Stimulated activated CD8-positive, alpha-beta memory T cell treated with anti-CD3 and anti-CD28 coated beads, Interleukin-12 subunit alpha, Interleukin-12 subunit beta, amount 100 ng/mL, for 4 hours (primary cell): ENCODE measurements at regions not wholly inside any gene's neighbourhood (a gene's known extent, or its start where the extent isn't known, plus 50 kb on each side); places are given as distances from the start of the nearest gene placed in this dataset.
"Not testable (repeated sequence)": the region's sequence is repeated elsewhere in the genome, so short reads cannot be mapped to it uniquely, and the experiment has no call there.

ENCODE experiments used
- DNase-seq: peaks from one replicate; pipeline ENCODE4 v3.0.0-alpha.2; 2020; ENCODE audit warnings: low read depth

GRCh38 chr9:88814577-88814976, 176.7 kb upstream of the S1PR3 start:
- no peak for DNase-seq

GRCh38 chr9:88816141-88816540, 175.1 kb upstream of the S1PR3 start:
- no peak for DNase-seq

DNA sequence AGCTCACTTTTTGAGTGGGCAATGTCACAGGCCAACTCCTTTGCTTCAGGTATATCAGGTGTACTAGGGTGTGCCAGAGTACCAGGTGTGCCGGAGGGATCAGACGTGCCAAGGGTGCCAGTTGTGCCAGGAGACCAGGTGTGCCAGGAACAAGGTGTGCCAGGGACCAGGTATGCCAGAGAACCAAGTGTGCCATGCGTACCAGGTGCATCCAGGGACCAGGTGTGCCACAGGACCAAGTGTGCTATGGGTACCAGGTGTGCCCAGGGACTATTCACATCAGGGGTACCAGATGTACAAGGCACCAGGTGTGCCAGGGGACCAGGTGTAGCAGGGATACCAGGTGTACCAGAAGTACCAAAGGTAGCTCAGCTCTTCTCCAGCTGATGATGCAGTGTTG, 174.7 kb upstream of the S1PR3 start:
- no peak for DNase-seq

GRCh38 chr9:88817628-88818027, 173.6 kb upstream of the S1PR3 start:
- DNase-seq = no peak

- no peak for DNase-seq
These were observed 172.6 kb upstream of the S1PR3 start for GRCh38 chr9:88818495-88819201.

DNA sequence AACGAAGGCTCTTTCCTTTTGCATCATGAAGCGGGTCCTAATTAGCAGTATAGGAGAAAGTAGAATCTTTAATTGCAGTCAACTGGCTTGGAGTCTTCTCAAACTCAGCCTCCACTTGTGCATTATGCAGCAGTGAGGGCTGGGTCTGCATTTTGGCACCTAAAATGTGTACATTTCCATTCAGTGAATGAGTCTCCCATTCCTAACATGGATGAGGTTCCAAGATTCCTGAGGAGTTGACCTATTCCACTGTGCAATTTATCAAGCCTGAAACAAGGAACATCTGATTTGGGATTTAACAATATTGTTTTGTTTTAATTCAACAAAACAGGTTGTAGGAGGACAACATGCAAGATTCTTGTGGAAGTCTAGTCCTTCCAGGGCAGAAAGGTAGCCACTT, 171.8 kb upstream of the S1PR3 start:
- no peak for DNase-seq

- DNase-seq = no peak
These were observed 171.2 kb upstream of the S1PR3 start for GRCh38 chr9:88820055-88820454.

GRCh38 chr9:88821033-88821745, 170.1 kb upstream of the S1PR3 start:
- no peak for DNase-seq

DNA sequence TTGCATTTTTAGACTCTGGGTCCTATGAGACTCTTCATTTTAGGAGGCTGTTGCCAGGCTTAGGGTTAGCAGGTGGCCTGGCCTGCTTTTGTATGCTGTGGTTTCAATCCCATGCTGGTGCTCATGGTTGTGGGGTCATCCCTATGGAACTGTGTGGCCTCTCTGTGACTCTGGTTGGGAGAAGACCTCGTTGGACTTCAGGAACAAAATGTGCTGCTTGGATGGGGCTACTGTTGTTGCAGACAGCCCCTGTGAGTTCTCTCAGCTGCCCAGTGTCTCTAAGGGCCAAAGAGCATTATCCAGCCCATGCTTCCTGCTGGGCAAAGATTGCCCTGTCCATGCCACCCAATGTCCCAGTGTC, 169.5 kb upstream of the S1PR3 start:
- DNase-seq = no peak

GRCh38 chr9:88824711-88825110, 166.6 kb upstream of the S1PR3 start:
- DNase-seq = no peak

DNA sequence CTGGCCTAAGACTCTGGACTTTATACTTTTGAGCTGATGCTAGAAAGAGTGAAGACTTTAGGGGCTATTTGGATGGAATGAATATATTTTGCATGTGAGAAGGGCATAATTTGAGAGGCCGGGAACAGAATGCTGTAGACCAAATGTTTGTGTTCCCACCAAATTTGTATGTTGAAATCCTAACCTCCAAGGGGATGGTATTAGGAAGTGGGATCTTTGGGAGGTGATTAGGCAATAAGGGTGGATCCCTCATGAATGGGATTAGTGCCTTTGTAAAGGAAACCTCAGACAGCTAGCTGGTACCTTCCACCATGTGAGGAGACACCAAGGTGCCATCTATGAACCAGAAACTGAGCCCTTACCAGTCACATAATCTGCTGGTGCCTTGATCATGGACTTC, 165.1 kb upstream of the S1PR3 start:
- no peak for DNase-seq

DNA sequence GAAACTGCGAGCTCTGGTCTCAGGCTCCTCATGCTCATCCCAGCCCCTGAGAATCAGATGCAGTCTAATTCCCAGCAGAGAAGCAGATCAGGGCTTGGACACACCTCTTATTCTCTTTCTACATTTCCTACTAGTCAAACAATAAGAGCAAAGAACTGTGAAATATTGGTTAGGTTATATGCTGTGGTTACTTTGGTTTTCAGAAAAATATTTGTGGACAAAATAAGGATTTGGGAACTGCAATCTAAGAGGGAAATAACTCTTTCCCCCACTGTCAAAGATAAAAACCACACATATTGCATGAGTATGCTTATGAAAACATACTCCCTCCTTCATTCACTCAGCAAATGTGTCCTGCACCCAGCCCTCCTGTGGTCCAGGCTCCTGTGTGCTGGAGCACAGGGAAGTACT, 164.5 kb upstream of the S1PR3 start:
- no peak for DNase-seq

GRCh38 chr9:88828018-88828417, 163.2 kb upstream of the S1PR3 start:
- DNase-seq = no peak

DNA sequence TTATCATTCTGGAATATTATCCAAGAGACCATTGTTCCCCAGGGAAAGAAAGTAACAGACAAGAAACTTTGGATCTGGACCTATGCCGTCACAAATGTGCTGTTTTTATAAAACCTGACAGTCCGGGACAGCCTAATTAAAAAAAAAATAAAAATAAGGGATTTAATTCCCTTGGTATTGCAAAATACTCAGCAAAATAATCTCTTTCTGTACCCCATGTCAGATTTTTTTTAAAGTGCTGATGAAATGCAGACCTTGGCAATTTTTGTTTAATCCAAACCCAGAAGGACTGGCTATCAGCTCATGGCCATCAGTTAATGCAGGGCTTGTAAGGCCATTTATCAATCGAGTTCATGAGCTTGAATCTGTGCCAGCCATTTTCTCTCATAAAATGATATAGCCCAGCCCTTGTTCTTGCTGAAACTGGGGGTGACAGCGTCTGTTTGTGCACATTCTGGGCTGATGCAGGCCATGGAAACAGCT, 162.7 kb upstream of the S1PR3 start:
- no peak for DNase-seq

DNA sequence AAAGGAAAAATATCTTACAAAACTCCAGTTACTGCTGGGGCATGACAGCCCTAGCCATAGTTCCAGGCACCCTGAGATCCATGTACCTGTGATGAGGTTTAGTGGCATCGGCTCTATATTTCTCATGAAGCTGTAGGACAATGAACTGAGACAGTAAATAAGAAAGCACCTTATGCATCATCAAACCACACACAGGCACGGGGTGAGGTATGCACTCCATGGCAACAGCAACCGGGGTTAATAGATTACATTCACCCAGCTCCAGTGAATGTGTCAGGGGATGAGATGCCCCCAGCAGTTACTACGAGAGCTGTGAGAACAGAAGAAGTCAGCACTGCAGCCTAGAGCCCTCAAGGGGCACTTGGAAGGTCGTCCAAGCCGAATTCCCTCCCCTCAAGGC, 162.0 kb upstream of the S1PR3 start:
- no peak for DNase-seq

GRCh38 chr9:88831713-88832407, 159.4 kb upstream of the S1PR3 start:
- no peak for DNase-seq

GRCh38 chr9:88833946-88834345, 157.3 kb upstream of the S1PR3 start:
- no peak for DNase-seq

- DNase-seq = no peak
These were observed 156.2 kb upstream of the S1PR3 start for GRCh38 chr9:88835038-88835466.

- DNase-seq = no peak
These were observed 155.5 kb upstream of the S1PR3 start for GRCh38 chr9:88835772-88836171.

GRCh38 chr9:88837731-88838130, 153.5 kb upstream of the S1PR3 start:
- no peak for DNase-seq

- not testable (repeated sequence) for DNase-seq
These were observed 141.4 kb upstream of the S1PR3 start for GRCh38 chr9:88849878-88850277.

GRCh38 chr9:88852794-88853193, 138.5 kb upstream of the S1PR3 start:
- DNase-seq = no peak

- no peak for DNase-seq
These were observed 120.6 kb upstream of the S1PR3 start for GRCh38 chr9:88870627-88871026.
